Fibroblast of villous mesenchyme (primary cell): ENCODE measurements at regions not wholly inside any gene's neighbourhood (a gene's known extent, or its start where the extent isn't known, plus 50 kb on each side); places are given as distances from the start of the nearest gene placed in this dataset.

Experiments
- DNase-seq: peaks from one replicate; pipeline ENCODE4 v3.0.0-alpha.2; 2010; ENCODE audit warnings: low read depth
- H3K4me3 ChIP-seq: 2 replicates; pipeline ENCODE4 v1.5.1; 2011; ENCODE audit warnings: low read depth, mild to moderate bottlenecking, low read length
- CTCF ChIP-seq: IDR thresholded peaks from 2 replicates; pipeline ENCODE4 v1.5.1; 2012; ENCODE audit warnings: low read depth, mild to moderate bottlenecking, low read length; ENCODE audit not compliant: insufficient read depth

- no peak for TF ChIP-seq CTCF
- no peak overlapping the region for H3K4me3 ChIP-seq
- no peak for DNase-seq
These were observed 103.4 kb downstream of the TSN start for GRCh38 chr2:121858847-121859246.

GRCh38 chr2:121860033-121860757 lies 104.7 kb downstream of the TSN start:
- no peak for TF ChIP-seq CTCF
- peak; percentile 59 for DNase-seq
- no peak overlapping the region for H3K4me3 ChIP-seq

- TF ChIP-seq CTCF = no peak
- DNase-seq = no peak
- no peak overlapping the region for H3K4me3 ChIP-seq
These were observed 105.3 kb downstream of the TSN start for GRCh38 chr2:121860758-121861227.

- no peak for TF ChIP-seq CTCF
- H3K4me3 ChIP-seq = no peak overlapping the region
- no peak for DNase-seq
These were observed 106.8 kb downstream of the TSN start for GRCh38 chr2:121862286-121862685.

- no peak overlapping the region for H3K4me3 ChIP-seq
- DNase-seq = no peak
- TF ChIP-seq CTCF = no peak
These were observed 110.5 kb downstream of the TSN start for GRCh38 chr2:121865914-121866313.

GRCh38 chr2:121866789-121867188 lies 111.3 kb downstream of the TSN start:
- no peak overlapping the region for H3K4me3 ChIP-seq
- peak; percentile 12 for DNase-seq
- no peak for TF ChIP-seq CTCF

- no peak overlapping the region for H3K4me3 ChIP-seq
- no peak for DNase-seq
- no peak for TF ChIP-seq CTCF
These were observed 113.2 kb downstream of the TSN start for GRCh38 chr2:121868652-121869051.
